Uterus (tissue), 2 donors: ENCODE measurements at regions not wholly inside any gene's neighbourhood (a gene's known extent, or its start where the extent isn't known, plus 50 kb on each side); places are given as distances from the start of the nearest gene placed in this dataset.

ENCODE experiments used
- CTCF ChIP-seq, 4 experiments: fragments of 200-600 bp in 2 of 4; fragments of 450-650 bp in 2 of 4; sonication (generic) in 2 of 4; IDR thresholded peaks; one replicate each; pipeline ENCODE4 v1.5.1; 2016 to 2019; ENCODE audit warnings: antibody characterized with exemption in 4 of 4, mild to moderate bottlenecking in 2 of 4, moderate library complexity in 1 of 4
- POLR2A ChIP-seq, 2 donors: fragments of 450-650 bp; IDR thresholded peaks; one replicate each; pipeline ENCODE4 v1.6.1; 2016; ENCODE audit warnings: antibody characterized with exemption in 2 of 2, mild to moderate bottlenecking in 1 of 2, moderate library complexity in 1 of 2

- no peak for TF ChIP-seq POLR2A (IDR thresholded peaks at IDR 0.05)
- TF ChIP-seq CTCF (IDR thresholded peaks at IDR 0.05) = no peak
These were observed 56.3 kb downstream of the SCG2 start for GRCh38 chr2:223545830-223546229.
